ENCODE measurements at regions not wholly inside any gene's neighbourhood (a gene's known extent, or its start where the extent isn't known, plus 50 kb on each side); places are given as distances from the start of the nearest gene placed in this dataset.

DNA sequence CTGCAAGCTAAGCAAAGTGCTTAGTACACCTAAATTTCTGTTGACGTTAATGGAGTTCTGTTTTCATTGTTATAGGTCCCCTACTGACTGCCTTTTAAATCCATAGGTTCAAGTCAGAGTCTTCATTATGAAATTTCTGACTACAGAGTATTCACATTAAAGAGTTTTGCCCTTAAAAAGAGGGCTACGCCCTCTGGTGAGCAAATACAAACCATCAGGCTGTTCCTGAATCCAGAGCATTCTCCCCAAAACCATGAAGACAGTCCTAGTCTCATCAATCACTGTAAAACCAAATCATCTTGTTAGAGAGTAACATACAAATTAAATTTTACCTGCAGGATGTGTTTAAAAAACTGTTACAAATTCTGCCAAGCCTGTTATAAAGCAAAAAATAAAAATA, 1091.7 kb downstream of the TDRD15 start:
- TF ChIP-seq MAFK (IDR thresholded peaks at IDR 0.05; ENCODE audit: low read depth, low read length) (no peak), POLR2A (IDR thresholded peaks at IDR 0.05; ENCODE audit: low read depth, low read length) (no peak)
- TF ChIP-seq, protein P1, sequence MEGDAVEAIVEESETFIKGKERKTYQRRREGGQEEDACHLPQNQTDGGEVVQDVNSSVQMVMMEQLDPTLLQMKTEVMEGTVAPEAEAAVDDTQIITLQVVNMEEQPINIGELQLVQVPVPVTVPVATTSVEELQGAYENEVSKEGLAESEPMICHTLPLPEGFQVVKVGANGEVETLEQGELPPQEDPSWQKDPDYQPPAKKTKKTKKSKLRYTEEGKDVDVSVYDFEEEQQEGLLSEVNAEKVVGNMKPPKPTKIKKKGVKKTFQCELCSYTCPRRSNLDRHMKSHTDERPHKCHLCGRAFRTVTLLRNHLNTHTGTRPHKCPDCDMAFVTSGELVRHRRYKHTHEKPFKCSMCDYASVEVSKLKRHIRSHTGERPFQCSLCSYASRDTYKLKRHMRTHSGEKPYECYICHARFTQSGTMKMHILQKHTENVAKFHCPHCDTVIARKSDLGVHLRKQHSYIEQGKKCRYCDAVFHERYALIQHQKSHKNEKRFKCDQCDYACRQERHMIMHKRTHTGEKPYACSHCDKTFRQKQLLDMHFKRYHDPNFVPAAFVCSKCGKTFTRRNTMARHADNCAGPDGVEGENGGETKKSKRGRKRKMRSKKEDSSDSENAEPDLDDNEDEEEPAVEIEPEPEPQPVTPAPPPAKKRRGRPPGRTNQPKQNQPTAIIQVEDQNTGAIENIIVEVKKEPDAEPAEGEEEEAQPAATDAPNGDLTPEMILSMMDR (conservative IDR thresholded peaks at IDR 0.05; ENCODE audit: low read depth, low read length), result 0 out of 2 replicates have a peak, but pooled peaks have one; percentile 2

All from IMR-90 (cell line).